ENCODE measurements at regions not wholly inside any gene's neighbourhood (a gene's known extent, or its start where the extent isn't known, plus 50 kb on each side); places are given as distances from the start of the nearest gene placed in this dataset.

- H3K4me3 ChIP-seq = no peak overlapping the region
- TF ChIP-seq EP300 (IDR thresholded peaks at IDR 0.05) (no peak), CTCF (IDR thresholded peaks at IDR 0.05) (no peak), POLR2AphosphoS5 (IDR thresholded peaks at IDR 0.05) (no peak)
- intact Hi-C loops (cut with DNase I) = no loop called here
- WGBS = 77% methylated on average over 2 of the region's 2 CpGs
- peaks cover 3 to 13% (median 11%) of the 10 kb centered on the region in 4 donors for H3K4me1 ChIP-seq
- no peak for DNase-seq (ENCODE audit: extremely low spot score)
- H3K9me3 ChIP-seq = no peaks in the 10 kb centered on the region
- H3K36me3 ChIP-seq = no peaks in the 10 kb centered on the region
- no peak overlapping the region for H3K27ac ChIP-seq (replicated peaks in 1 of 4)
- H3K27me3 ChIP-seq = no peaks in the 10 kb centered on the region
These were observed 486.5 kb downstream of the NUP35 start for GRCh38 chr2:183610724-183611123.

GRCh38 chr2:183614799-183615435 lies 490.7 kb downstream of the NUP35 start:
- 35% methylated on average over 5 of the region's 5 CpGs for WGBS
- Histone ChIP-seq H3K4me3 (no peak overlapping the region), H3K27me3 (no peaks in the 10 kb centered on the region), H3K4me1 (peaks cover 3 to 13% (median 11%) of the 10 kb centered on the region in 4 donors), H3K36me3 (no peaks in the 10 kb centered on the region), H3K27ac (replicated peaks in 1 of 4) (peak overlapping the region; percentile 16 to 45 (median 30)), H3K9me3 (no peaks in the 10 kb centered on the region)
- intact Hi-C loops (cut with DNase I) = no loop called here
- DNase-seq (ENCODE audit: extremely low spot score) = no peak
- TF ChIP-seq CTCF (IDR thresholded peaks at IDR 0.05) = peak in 2 of 3 experiments; percentile 5 to 10
- TF ChIP-seq POLR2AphosphoS5 (IDR thresholded peaks at IDR 0.05) = peak in 1 of 2 donors; percentile 21
- no peak for TF ChIP-seq EP300 (IDR thresholded peaks at IDR 0.05)
- TF ChIP-seq POLR2A (IDR thresholded peaks at IDR 0.05; ENCODE audit: low read depth) = no peak

- Histone ChIP-seq H3K27ac (replicated peaks in 1 of 4) (no peak overlapping the region), H3K27me3 (no peaks in the 10 kb centered on the region), H3K9me3 (no peaks in the 10 kb centered on the region), H3K36me3 (no peaks in the 10 kb centered on the region), H3K4me1 (no peaks in the 10 kb centered on the region), H3K4me3 (no peak overlapping the region)
- WGBS = 74% methylated on average over 1 of the region's 1 CpG
- TF ChIP-seq EP300 (IDR thresholded peaks at IDR 0.05) (no peak), CTCF (IDR thresholded peaks at IDR 0.05) (no peak), POLR2A (IDR thresholded peaks at IDR 0.05; ENCODE audit: low read depth) (no peak), POLR2AphosphoS5 (IDR thresholded peaks at IDR 0.05) (no peak)
- DNase-seq (ENCODE audit: extremely low spot score) = no peak
- intact Hi-C loops (cut with DNase I) = no loop called here
These were observed 499.0 kb downstream of the NUP35 start for GRCh38 chr2:183623227-183623626.

- no peak for DNase-seq (ENCODE audit: extremely low spot score)
- Histone ChIP-seq H3K36me3 (no peaks in the 10 kb centered on the region), H3K4me3 (no peak overlapping the region), H3K4me1 (no peaks in the 10 kb centered on the region), H3K9me3 (no peaks in the 10 kb centered on the region), H3K27ac (replicated peaks in 1 of 4) (no peak overlapping the region), H3K27me3 (no peaks in the 10 kb centered on the region)
- intact Hi-C loops (cut with DNase I) = no loop called here
- TF ChIP-seq CTCF (IDR thresholded peaks at IDR 0.05) = no peak
- TF ChIP-seq EP300 (IDR thresholded peaks at IDR 0.05) = no peak
- TF ChIP-seq POLR2A (IDR thresholded peaks at IDR 0.05; ENCODE audit: low read depth) = no peak
- TF ChIP-seq POLR2AphosphoS5 (IDR thresholded peaks at IDR 0.05) = no peak
- WGBS = 74% methylated on average over 2 of the region's 2 CpGs
These were observed 506.7 kb downstream of the NUP35 start for GRCh38 chr2:183630964-183631363.

- WGBS = 62% methylated on average over 1 of the region's 1 CpG
- no peaks in the 10 kb centered on the region for H3K36me3 ChIP-seq
These were observed 531.9 kb downstream of the NUP35 start for GRCh38 chr2:183656121-183656520.

More at GRCh38 chr2:183656121-183656520, 531.9 kb downstream of the NUP35 start:
- Histone ChIP-seq H3K4me3 (no peak overlapping the region), H3K27ac (replicated peaks in 1 of 4) (no peak overlapping the region), H3K9me3 (no peaks in the 10 kb centered on the region), H3K4me1 (no peaks in the 10 kb centered on the region), H3K27me3 (no peaks in the 10 kb centered on the region)
- TF ChIP-seq CTCF (IDR thresholded peaks at IDR 0.05) (no peak), EP300 (IDR thresholded peaks at IDR 0.05) (no peak), POLR2A (IDR thresholded peaks at IDR 0.05; ENCODE audit: low read depth) (no peak), POLR2AphosphoS5 (IDR thresholded peaks at IDR 0.05) (no peak)
- intact Hi-C loops (cut with DNase I) = no loop called here
- no peak for DNase-seq (ENCODE audit: extremely low spot score)

Measured in esophagus muscularis mucosa (tissue), 4 donors.